HG02623 (cell line): ENCODE measurements at regions not wholly inside any gene's neighbourhood (a gene's known extent, or its start where the extent isn't known, plus 50 kb on each side); places are given as distances from the start of the nearest gene placed in this dataset.

ENCODE experiments used
- ATAC-seq: cut with Tn5 transposase; IDR thresholded peaks from one replicate; pipeline ENCODE4 v1.9.1; 2021; ENCODE audit warnings: moderate library complexity; ENCODE audit not compliant: unreplicated experiment

GRCh38 chr2:163370169-163370886, 365.5 kb downstream of the FIGN start:
- ATAC-seq: no peak

GRCh38 chr2:163369111-163369510, 366.7 kb downstream of the FIGN start:
- no peak for ATAC-seq

GRCh38 chr2:163368655-163369054, 367.2 kb downstream of the FIGN start:
- no peak for ATAC-seq

GRCh38 chr2:163367825-163368582, 367.8 kb downstream of the FIGN start:
- no peak for ATAC-seq

- no peak for ATAC-seq
Measured at GRCh38 chr2:163364736-163365135, 371.1 kb downstream of the FIGN start.

- no peak for ATAC-seq
Measured at GRCh38 chr2:163353551-163353950, 382.3 kb downstream of the FIGN start.

- no peak for ATAC-seq
Measured at GRCh38 chr2:163351966-163352365, 383.8 kb downstream of the FIGN start.

GRCh38 chr2:163351143-163351542, 384.7 kb downstream of the FIGN start:
- ATAC-seq: no peak

GRCh38 chr2:163348857-163349380, 386.9 kb downstream of the FIGN start:
- ATAC-seq: no peak

GRCh38 chr2:163347982-163348856, 387.6 kb downstream of the FIGN start:
- ATAC-seq: no peak

GRCh38 chr2:163345795-163346573, 389.8 kb downstream of the FIGN start:
- ATAC-seq: peak; percentile 86

- no peak for ATAC-seq
Measured at GRCh38 chr2:163343316-163343715, 392.5 kb downstream of the FIGN start.

GRCh38 chr2:163341426-163341825, 394.4 kb downstream of the FIGN start:
- no peak for ATAC-seq

- no peak for ATAC-seq
Measured at GRCh38 chr2:163338270-163338669, 397.5 kb downstream of the FIGN start.

GRCh38 chr2:163324677-163325076, 411.1 kb downstream of the FIGN start:
- ATAC-seq: no peak

- ATAC-seq: no peak
Measured at GRCh38 chr2:163319006-163319405, 416.8 kb downstream of the FIGN start.

GRCh38 chr2:163314712-163315111, 421.1 kb downstream of the FIGN start:
- ATAC-seq: no peak

GRCh38 chr2:163312713-163313112, 423.1 kb downstream of the FIGN start:
- no peak for ATAC-seq

- ATAC-seq: no peak
Measured at GRCh38 chr2:163306647-163307046, 429.2 kb downstream of the FIGN start.

GRCh38 chr2:163302141-163302540, 433.7 kb downstream of the FIGN start:
- no peak for ATAC-seq
